ENCODE measurements at regions not wholly inside any gene's neighbourhood (a gene's known extent, or its start where the extent isn't known, plus 50 kb on each side); places are given as distances from the start of the nearest gene placed in this dataset.

GRCh38 chr11:70525466-70525865 lies 127.1 kb downstream of the CTTN start:
- Histone ChIP-seq H3K9me3 (no peaks in the 10 kb centered on the region), H3F3A (replicated peaks; ENCODE audit: insufficient read depth) (no peaks in the 10 kb centered on the region), H3K4me2 (no peak overlapping the region), H2AFZ (ENCODE audit: low read depth) (no peak overlapping the region), H3K4me3 (ENCODE audit: low read depth in 2 of 2, low read length in 1 of 2) (no peak overlapping the region), H3K27ac (ENCODE audit: low read depth in 2 of 2, low read length in 1 of 2) (no peak overlapping the region), H3K9me2 (no peaks in the 10 kb centered on the region), H3K36me3 (replicated peaks in 1 of 2; ENCODE audit: control insufficient read depth in 1 of 2, insufficient read depth in 2 of 2, low read length in 1 of 2) (no peaks in the 10 kb centered on the region), H3K9ac (no peak overlapping the region), H3K27me3 (ENCODE audit: insufficient read depth) (no peaks in the 10 kb centered on the region), H3K4me1 (ENCODE audit: control insufficient read depth in 1 of 2, insufficient read depth in 2 of 2, low read depth in 1 of 2, low read length in 1 of 2) (peaks cover 0 to 59% of the 10 kb centered on the region in 2 experiments; a peak in 1 of 4 replicates), H4K20me1 (ENCODE audit: insufficient read depth) (no peaks in the 10 kb centered on the region), H3K79me2 (ENCODE audit: insufficient read depth) (no peaks in the 10 kb centered on the region)
- no peak for TF ChIP-seq EP300 (IDR thresholded peaks at IDR 0.05; ENCODE audit: borderline replicate concordance in 1 of 2, low read depth in 1 of 2, low read length in 1 of 2)
- POLR2A ChIA-PET = no interaction called here
- 16% methylated on average over 3 of the region's 7 CpGs for WGBS (ENCODE audit: low lambda C conversion rate)
- CTCF ChIA-PET = interaction anchor here (0.6 to 2.3 kb wide), 4 partner anchors 14 to 94 kb away, joined by 3 to 6 read pairs (median 4); no protein-coding TSS in a partner anchor
- peak; percentile 30 for DNase-seq

- Histone ChIP-seq H4K20me1 (ENCODE audit: insufficient read depth) (no peaks in the 10 kb centered on the region), H3K9me3 (no peaks in the 10 kb centered on the region), H2AFZ (ENCODE audit: low read depth) (no peak overlapping the region), H3K4me3 (ENCODE audit: low read depth in 2 of 2, low read length in 1 of 2) (no peak overlapping the region), H3F3A (replicated peaks; ENCODE audit: insufficient read depth) (no peaks in the 10 kb centered on the region), H3K27me3 (ENCODE audit: insufficient read depth) (no peaks in the 10 kb centered on the region), H3K27ac (ENCODE audit: low read depth in 2 of 2, low read length in 1 of 2) (peak overlapping the region in 1 of 2 experiments; percentile 56; a peak in 2 of 4 replicates), H3K36me3 (replicated peaks in 1 of 2; ENCODE audit: control insufficient read depth in 1 of 2, insufficient read depth in 2 of 2, low read length in 1 of 2) (no peaks in the 10 kb centered on the region), H3K4me1 (ENCODE audit: control insufficient read depth in 1 of 2, insufficient read depth in 2 of 2, low read depth in 1 of 2, low read length in 1 of 2) (peaks cover 0 to 59% of the 10 kb centered on the region in 2 experiments; a peak in 1 of 4 replicates), H3K79me2 (ENCODE audit: insufficient read depth) (no peaks in the 10 kb centered on the region), H3K4me2 (no peak overlapping the region), H3K9me2 (no peaks in the 10 kb centered on the region), H3K9ac (no peak overlapping the region)
- CTCF ChIA-PET = interaction anchor here (1.0 to 2.3 kb wide), 3 partner anchors 21 to 59 kb away, joined by 4 to 8 read pairs (median 6); no protein-coding TSS in a partner anchor
- WGBS (ENCODE audit: low lambda C conversion rate) = 54% methylated on average over 23 of the region's 24 CpGs
- DNase-seq = peak; percentile 54
- TF ChIP-seq JUND (IDR thresholded peaks at IDR 0.05) (no peak), MXI1 (IDR thresholded peaks at IDR 0.05; ENCODE audit: low read depth, low read length) (peak; percentile 38; the same call in 1 of the 2 replicates)
- POLR2A ChIA-PET = no interaction called here
These were observed 128.1 kb downstream of the CTTN start for GRCh38 chr11:70526116-70527045.

- Histone ChIP-seq H3K27ac (ENCODE audit: low read depth in 2 of 2, low read length in 1 of 2) (no peak overlapping the region), H3F3A (replicated peaks; ENCODE audit: insufficient read depth) (no peaks in the 10 kb centered on the region), H3K4me1 (ENCODE audit: control insufficient read depth in 1 of 2, insufficient read depth in 2 of 2, low read depth in 1 of 2, low read length in 1 of 2) (peaks cover 0 to 56% of the 10 kb centered on the region in 2 experiments; a peak in 1 of 4 replicates), H3K4me3 (ENCODE audit: low read depth in 2 of 2, low read length in 1 of 2) (no peak overlapping the region), H3K9ac (no peak overlapping the region), H3K36me3 (replicated peaks in 1 of 2; ENCODE audit: control insufficient read depth in 1 of 2, insufficient read depth in 2 of 2, low read length in 1 of 2) (no peaks in the 10 kb centered on the region), H3K9me3 (no peaks in the 10 kb centered on the region), H4K20me1 (ENCODE audit: insufficient read depth) (no peaks in the 10 kb centered on the region), H3K9me2 (no peaks in the 10 kb centered on the region), H3K27me3 (ENCODE audit: insufficient read depth) (no peaks in the 10 kb centered on the region), H3K79me2 (ENCODE audit: insufficient read depth) (no peaks in the 10 kb centered on the region), H2AFZ (ENCODE audit: low read depth) (no peak overlapping the region), H3K4me2 (no peak overlapping the region)
- CTCF ChIA-PET = interaction anchor here (1.1 to 2.0 kb wide), 3 partner anchors 9 to 259 kb away, joined by 3 to 8 read pairs (median 4); no protein-coding TSS in a partner anchor
- DNase-seq = peak; percentile 51
- POLR2A ChIA-PET = no interaction called here
- 43% methylated on average over 6 of the region's 7 CpGs for WGBS (ENCODE audit: low lambda C conversion rate)
- TF ChIP-seq CHD2 (IDR thresholded peaks at IDR 0.05; ENCODE audit: low read length, partially characterized antibody) = no peak
- TF ChIP-seq MAX (IDR thresholded peaks at IDR 0.05; ENCODE audit: low read depth) = no peak
- no peak for TF ChIP-seq NRF1 (IDR thresholded peaks at IDR 0.05; ENCODE audit: low read depth, low read length)
- no peak for TF ChIP-seq MEF2A (IDR thresholded peaks at IDR 0.05; ENCODE audit: borderline replicate concordance, low read depth)
- TF ChIP-seq USF1 (IDR thresholded peaks at IDR 0.05; ENCODE audit: borderline replicate concordance, low read depth) = no peak
- TF ChIP-seq TEAD4 (IDR thresholded peaks at IDR 0.05; ENCODE audit: borderline replicate concordance, insufficient read depth) = no peak
- TF ChIP-seq REST (IDR thresholded peaks at IDR 0.05; ENCODE audit: low read depth, low read length) = no peak
- no peak for TF ChIP-seq POLR2AphosphoS5 (IDR thresholded peaks at IDR 0.05; ENCODE audit: low read depth, low read length)
- TF ChIP-seq IRF3 (IDR thresholded peaks at IDR 0.05; ENCODE audit: low read depth, low read length) = no peak
- TF ChIP-seq RFX5 (IDR thresholded peaks at IDR 0.05; ENCODE audit: low read length) = no peak
- no peak for TF ChIP-seq RXRA (IDR thresholded peaks at IDR 0.05; ENCODE audit: borderline replicate concordance, low read depth)
These were observed 128.7 kb downstream of the CTTN start for GRCh38 chr11:70527046-70527395.

Data from SK-N-SH (cell line).